HG03565 (cell line): ENCODE measurements at regions not wholly inside any gene's neighbourhood (a gene's known extent, or its start where the extent isn't known, plus 50 kb on each side); places are given as distances from the start of the nearest gene placed in this dataset.
A peak's percentile ranks its signal among the peaks of the same experiment; 100 is the strongest.

Source experiments
- ATAC-seq: cut with Tn5 transposase; IDR thresholded peaks from one replicate; pipeline ENCODE4 v1.9.1; 2021; ENCODE audit warnings: mild to moderate bottlenecking, moderate library complexity; ENCODE audit not compliant: unreplicated experiment

DNA sequence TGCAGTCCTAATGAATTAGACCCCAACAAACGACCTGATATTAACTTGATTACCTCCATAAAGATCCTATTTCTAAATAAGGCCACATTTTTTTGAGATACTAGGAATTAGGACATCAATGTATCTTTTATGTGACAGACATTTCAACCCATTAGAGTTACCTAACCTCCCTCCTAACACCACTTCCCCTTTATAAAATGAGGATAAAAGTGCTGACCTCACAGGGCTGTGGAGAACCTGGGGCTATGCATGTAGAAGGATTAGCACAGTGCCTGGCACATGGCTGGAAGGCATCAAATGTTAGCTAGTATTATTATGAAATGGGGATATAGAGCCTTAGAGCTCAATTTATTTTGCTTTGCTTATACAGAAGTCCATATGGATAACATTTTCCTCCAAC is 53.5 kb upstream of the LRRN1 start:
- no peak for ATAC-seq

GRCh38 chr3:3744826-3745225 is 54.4 kb upstream of the LRRN1 start:
- peak; percentile 42 for ATAC-seq

DNA sequence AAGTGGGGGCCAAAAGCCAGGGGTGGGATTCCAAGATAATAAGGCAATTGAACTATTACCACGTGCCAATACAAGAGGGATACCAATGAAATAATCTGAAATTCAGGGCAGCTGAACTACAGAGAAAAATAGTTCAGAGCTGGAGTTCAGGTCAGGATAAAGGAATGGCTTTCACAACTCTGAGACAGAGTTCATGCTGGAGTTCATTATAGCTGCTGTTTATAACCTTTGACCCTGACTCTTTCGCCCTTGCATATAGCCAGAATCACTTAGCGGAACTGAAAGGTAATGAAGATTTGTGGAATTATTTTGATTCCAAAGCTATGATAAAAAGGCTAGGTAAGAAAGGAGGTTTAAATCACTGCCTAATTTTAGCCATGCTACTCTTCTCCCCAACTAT is 55.5 kb upstream of the LRRN1 start:
- no peak for ATAC-seq

- no peak for ATAC-seq
Measured at GRCh38 chr3:3740061-3740460, 59.2 kb upstream of the LRRN1 start.

- no peak for ATAC-seq
Measured at GRCh38 chr3:3739330-3740060, 59.7 kb upstream of the LRRN1 start.

- ATAC-seq: no peak
Measured at GRCh38 chr3:3737531-3737930, 61.7 kb upstream of the LRRN1 start.

DNA sequence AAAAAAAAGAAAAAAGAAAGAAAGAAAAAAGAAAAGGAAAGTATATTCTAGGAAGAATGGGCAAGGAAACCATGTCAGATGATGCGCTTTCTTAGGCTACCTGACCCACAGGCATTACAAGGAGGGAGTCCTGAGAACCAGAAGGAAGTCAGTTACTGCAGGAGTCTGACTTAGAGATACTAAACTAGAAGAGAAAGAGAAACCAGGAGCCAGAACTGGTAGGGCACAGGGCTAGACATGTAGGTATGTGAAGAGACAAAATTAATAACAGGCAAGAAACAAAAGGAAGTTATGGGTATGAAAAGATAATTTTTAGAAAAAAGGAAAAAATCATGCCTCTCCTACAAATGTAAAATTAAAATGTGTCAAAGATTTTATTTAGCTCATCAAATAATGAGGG is 63.3 kb upstream of the LRRN1 start:
- no peak for ATAC-seq

DNA sequence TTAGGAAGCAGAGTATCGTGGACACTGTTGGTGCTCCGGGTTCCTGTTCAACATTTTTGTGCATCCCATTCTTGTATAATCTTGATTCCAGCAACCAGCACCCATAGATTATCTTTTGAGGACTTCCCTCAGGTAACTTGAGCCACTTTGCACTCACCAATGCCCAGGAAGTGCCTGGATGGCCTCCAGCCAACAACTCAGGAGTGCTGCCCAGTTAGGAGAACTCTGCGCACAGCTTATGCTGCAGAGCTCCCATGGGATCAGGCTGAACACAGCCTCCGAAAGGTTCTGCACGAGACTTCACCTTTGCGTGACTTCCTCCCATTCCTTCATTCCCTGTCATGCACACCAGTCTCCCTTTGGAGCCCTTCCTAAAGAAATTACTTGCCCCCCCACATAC is 64.3 kb upstream of the LRRN1 start:
- ATAC-seq: no peak

DNA sequence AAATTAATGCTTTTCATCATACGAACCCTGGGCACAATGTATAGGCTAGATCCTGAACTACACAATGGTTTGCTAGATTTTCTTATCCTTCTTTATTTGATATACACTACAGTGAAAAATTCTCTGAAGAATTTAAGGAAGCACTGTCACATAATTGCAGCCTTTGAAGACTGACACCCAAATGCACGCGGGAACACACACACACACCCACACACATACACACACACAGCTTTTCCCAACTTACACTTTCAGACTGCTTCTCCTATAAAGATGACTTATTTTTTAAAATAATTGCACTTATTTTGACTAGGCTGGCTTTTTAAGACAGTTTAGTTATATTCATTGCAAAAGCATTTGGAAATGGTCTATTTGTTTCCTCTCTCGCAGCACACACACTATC is 70.0 kb upstream of the LRRN1 start:
- ATAC-seq: no peak

DNA sequence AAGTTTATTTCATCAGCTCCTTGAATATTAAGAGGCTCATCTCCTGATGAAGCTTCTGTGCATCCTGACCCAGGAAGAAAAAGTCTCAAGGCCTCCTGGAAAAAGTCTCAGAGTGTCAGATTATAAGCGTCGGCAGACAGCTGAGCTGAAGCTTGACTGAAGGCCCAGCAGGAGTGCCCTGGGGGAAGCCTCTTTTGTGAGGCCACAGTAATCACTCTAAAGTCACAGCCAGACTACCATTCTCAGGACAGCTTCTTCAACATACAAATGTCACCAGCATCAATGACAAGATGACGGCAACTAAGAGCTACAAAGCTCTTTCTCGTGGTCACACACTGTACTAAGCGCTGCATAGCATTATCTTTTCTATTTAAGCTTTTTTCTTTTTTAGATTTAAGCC is 72.7 kb upstream of the LRRN1 start:
- no peak for ATAC-seq

GRCh38 chr3:3714572-3714971 is 84.7 kb upstream of the LRRN1 start:
- ATAC-seq: no peak

- ATAC-seq: no peak
Measured at GRCh38 chr3:3712971-3713370, 86.3 kb upstream of the LRRN1 start.

GRCh38 chr3:3708769-3709115 is 90.5 kb upstream of the LRRN1 start:
- ATAC-seq: no peak

- no peak for ATAC-seq
Measured at GRCh38 chr3:3707858-3708768, 91.1 kb upstream of the LRRN1 start.

DNA sequence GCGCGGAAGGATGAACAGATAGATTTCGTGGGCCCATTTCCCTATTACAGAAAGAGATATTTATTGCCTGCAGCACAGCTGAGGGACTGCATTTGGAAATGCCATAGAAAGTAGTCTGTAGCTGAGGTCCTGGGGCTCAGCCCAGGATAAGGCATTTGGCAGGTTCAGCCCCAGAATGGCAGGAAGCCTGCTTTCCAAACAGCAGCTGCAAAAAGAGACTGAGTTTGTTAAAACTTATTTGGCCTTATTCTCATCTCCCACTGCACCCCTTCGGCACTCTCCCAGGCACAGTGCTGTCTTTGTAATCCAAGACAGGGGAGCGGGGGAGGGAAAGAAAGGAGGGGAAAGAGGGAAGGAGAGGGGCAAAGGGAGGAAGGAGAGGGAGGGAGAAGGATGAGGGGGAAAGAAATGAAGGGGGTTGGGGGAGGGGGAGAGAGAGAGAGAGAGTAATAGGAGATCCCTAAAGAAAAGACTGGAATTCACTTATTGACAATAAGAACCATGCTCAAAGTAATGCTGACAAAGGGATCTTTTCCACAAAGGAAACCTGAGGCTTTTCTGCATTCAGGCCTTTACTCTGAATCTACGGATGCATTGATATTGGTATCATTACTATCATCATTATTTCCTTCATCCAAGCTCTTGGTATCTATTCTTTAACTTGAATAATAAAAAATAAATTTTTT is 94.0 kb upstream of the LRRN1 start:
- ATAC-seq: no peak

DNA sequence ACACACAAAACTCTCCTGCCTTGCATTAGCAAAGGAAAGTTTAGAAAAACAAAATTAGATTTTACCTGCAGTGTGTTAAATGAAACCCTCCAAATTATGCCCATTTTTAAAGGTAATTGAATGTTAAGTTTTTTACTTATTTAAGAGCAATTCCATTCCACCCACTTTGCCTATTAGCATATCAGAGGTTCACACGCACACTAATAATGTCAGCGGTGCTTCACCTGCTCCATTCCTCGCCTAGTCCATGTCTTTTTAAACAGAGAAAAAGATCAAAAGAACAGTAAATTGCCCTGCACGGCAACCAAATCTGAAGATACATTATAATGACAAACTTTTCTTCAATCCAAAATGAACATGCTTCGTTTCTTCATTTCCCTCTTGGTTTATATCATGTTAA is 97.3 kb upstream of the LRRN1 start:
- no peak for ATAC-seq

- no peak for ATAC-seq
Measured at GRCh38 chr3:3699816-3700633, 99.2 kb upstream of the LRRN1 start.

- no peak for ATAC-seq
Measured at GRCh38 chr3:3699407-3699806, 99.8 kb upstream of the LRRN1 start.

DNA sequence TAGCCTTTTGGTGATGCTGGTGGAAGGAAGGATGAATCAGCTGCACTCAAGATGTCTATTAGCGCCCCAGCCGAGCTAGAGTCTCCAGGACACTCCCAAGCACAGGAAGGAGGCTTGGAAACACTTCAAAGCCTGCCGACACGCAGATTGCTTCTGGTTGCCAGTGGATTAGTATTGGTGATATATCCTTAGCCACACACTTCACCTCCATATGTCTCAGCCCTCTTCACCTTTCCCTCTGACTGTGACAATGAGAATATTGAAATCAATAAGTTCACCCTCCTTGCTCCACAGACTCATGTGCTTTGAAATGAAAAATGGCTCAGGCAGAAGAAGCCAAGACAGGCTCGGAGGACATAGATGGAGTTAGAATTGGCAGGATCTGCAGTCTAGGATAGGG is 102.9 kb upstream of the LRRN1 start:
- no peak for ATAC-seq

DNA sequence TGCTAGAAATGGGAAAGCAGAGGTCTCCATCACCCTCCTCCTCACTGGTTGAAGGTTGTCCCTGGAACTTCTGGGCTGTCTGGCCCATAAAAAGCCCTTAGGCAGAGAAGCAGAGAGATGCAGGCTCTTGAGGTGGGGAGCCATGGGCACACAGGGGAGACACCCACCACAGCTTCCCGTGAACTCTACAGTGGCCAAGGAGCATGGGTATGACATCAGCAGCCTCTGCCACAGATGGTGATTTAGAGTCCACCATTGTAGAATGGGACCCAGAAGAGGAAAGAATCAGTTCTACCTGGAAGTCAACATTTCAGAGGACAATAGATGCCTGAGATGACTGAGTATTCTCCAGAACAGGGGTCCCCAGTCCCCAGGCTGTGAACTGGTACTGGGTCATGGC is 105.6 kb upstream of the LRRN1 start:
- no peak for ATAC-seq
